ENCODE measurements at regions not wholly inside any gene's neighbourhood (a gene's known extent, or its start where the extent isn't known, plus 50 kb on each side); places are given as distances from the start of the nearest gene placed in this dataset.
"Not testable (repeated sequence)": the region's sequence is repeated elsewhere in the genome, so short reads cannot be mapped to it uniquely, and the experiment has no call there.

- no peak for DNase-seq
Measured at GRCh38 chr5:174828804-174829510, 104.6 kb downstream of the MSX2 start.

- no peak for DNase-seq
Measured at GRCh38 chr5:174827558-174827957, 103.2 kb downstream of the MSX2 start.

GRCh38 chr5:174825587-174825986 lies 101.2 kb downstream of the MSX2 start:
- DNase-seq, result no peak

GRCh38 chr5:174818430-174818829 lies 94.0 kb downstream of the MSX2 start:
- DNase-seq, result no peak

- DNase-seq, result no peak
Measured at GRCh38 chr5:174817610-174818009, 93.2 kb downstream of the MSX2 start.

- DNase-seq, result no peak
Measured at GRCh38 chr5:174816858-174817257, 92.5 kb downstream of the MSX2 start.

GRCh38 chr5:174811438-174811837 lies 87.1 kb downstream of the MSX2 start:
- DNase-seq, result no peak

GRCh38 chr5:174810796-174811195 lies 86.4 kb downstream of the MSX2 start:
- no peak for DNase-seq

- no peak for DNase-seq
Measured at GRCh38 chr5:174807471-174807870, 83.1 kb downstream of the MSX2 start.

GRCh38 chr5:174806729-174807128 lies 82.3 kb downstream of the MSX2 start:
- DNase-seq, result no peak

GRCh38 chr5:174801798-174802197 lies 77.4 kb downstream of the MSX2 start:
- no peak for DNase-seq

- DNase-seq, result no peak
Measured at GRCh38 chr5:174800435-174800834, 76.1 kb downstream of the MSX2 start.

- DNase-seq, result peak; percentile 32
Measured at GRCh38 chr5:174799121-174799520, 74.7 kb downstream of the MSX2 start.

- DNase-seq, result no peak
Measured at GRCh38 chr5:174798551-174798951, 74.2 kb downstream of the MSX2 start.

GRCh38 chr5:174796711-174797192 lies 72.4 kb downstream of the MSX2 start:
- DNase-seq, result no peak

- DNase-seq, result no peak
Measured at GRCh38 chr5:174794931-174795672, 70.7 kb downstream of the MSX2 start.

- peak; percentile 91 for DNase-seq
Measured at GRCh38 chr5:174793684-174794328, 69.4 kb downstream of the MSX2 start.

GRCh38 chr5:174793076-174793475 lies 68.7 kb downstream of the MSX2 start:
- no peak for DNase-seq

GRCh38 chr5:174792265-174792664 lies 67.9 kb downstream of the MSX2 start:
- not testable (repeated sequence) for DNase-seq

GRCh38 chr5:174790906-174791305 lies 66.5 kb downstream of the MSX2 start:
- no peak for DNase-seq

GRCh38 chr5:174789596-174789995 lies 65.2 kb downstream of the MSX2 start:
- no peak for DNase-seq

- no peak for DNase-seq
Measured at GRCh38 chr5:174785120-174785680, 60.8 kb downstream of the MSX2 start.

All from eye (tissue), 1 donor.